ENCODE measurements at regions not wholly inside any gene's neighbourhood (a gene's known extent, or its start where the extent isn't known, plus 50 kb on each side); places are given as distances from the start of the nearest gene placed in this dataset.

GRCh38 chr7:145893925-145894535, 222.6 kb upstream of the CNTNAP2 start:
- no peak for DNase-seq
- intact Hi-C loops (cut with micrococcal nuclease): no loop called here
- Histone ChIP-seq H3K27me3 (ENCODE audit: low read depth) (no peaks in the 10 kb centered on the region), H3K4me3 (no peak overlapping the region), H3K4me1 (no peaks in the 10 kb centered on the region), H3K27ac (replicated peaks) (no peak overlapping the region), H3K9me3 (replicated peaks) (peaks cover 45% of the 10 kb centered on the region), H3K36me3 (no peaks in the 10 kb centered on the region)
- no peak for TF ChIP-seq CTCF (IDR thresholded peaks at IDR 0.05; ENCODE audit: borderline replicate concordance)

- intact Hi-C loops (cut with micrococcal nuclease): no loop called here
- H3K9me3 ChIP-seq (replicated peaks): peaks cover 15% of the 10 kb centered on the region
- H3K4me3 ChIP-seq: no peak overlapping the region
- no peaks in the 10 kb centered on the region for H3K4me1 ChIP-seq
- no peaks in the 10 kb centered on the region for H3K27me3 ChIP-seq (ENCODE audit: low read depth)
- DNase-seq: no peak
- no peak for TF ChIP-seq CTCF (IDR thresholded peaks at IDR 0.05; ENCODE audit: borderline replicate concordance)
- H3K36me3 ChIP-seq: no peaks in the 10 kb centered on the region
- H3K27ac ChIP-seq (replicated peaks): no peak overlapping the region
These were observed 231.7 kb upstream of the CNTNAP2 start for GRCh38 chr7:145884716-145885514.

- no peak for DNase-seq
- no peak overlapping the region for H3K27ac ChIP-seq (replicated peaks)
- intact Hi-C loops (cut with micrococcal nuclease): no loop called here
- H3K27me3 ChIP-seq (ENCODE audit: low read depth): no peaks in the 10 kb centered on the region
- H3K4me3 ChIP-seq: no peak overlapping the region
- H3K9me3 ChIP-seq (replicated peaks): peaks cover 17% of the 10 kb centered on the region
- no peaks in the 10 kb centered on the region for H3K36me3 ChIP-seq
- no peaks in the 10 kb centered on the region for H3K4me1 ChIP-seq
- TF ChIP-seq CTCF (IDR thresholded peaks at IDR 0.05; ENCODE audit: borderline replicate concordance): no peak
These were observed 240.2 kb upstream of the CNTNAP2 start for GRCh38 chr7:145876376-145876775.

GRCh38 chr7:145875267-145875666, 241.3 kb upstream of the CNTNAP2 start:
- DNase-seq: no peak
- H3K27me3 ChIP-seq (ENCODE audit: low read depth): no peaks in the 10 kb centered on the region
- H3K4me3 ChIP-seq: no peak overlapping the region
- no peak overlapping the region for H3K27ac ChIP-seq (replicated peaks)
- peaks cover 13% of the 10 kb centered on the region for H3K9me3 ChIP-seq (replicated peaks)
- no peak for TF ChIP-seq CTCF (IDR thresholded peaks at IDR 0.05; ENCODE audit: borderline replicate concordance)
- H3K36me3 ChIP-seq: no peaks in the 10 kb centered on the region
- intact Hi-C loops (cut with micrococcal nuclease): no loop called here
- no peaks in the 10 kb centered on the region for H3K4me1 ChIP-seq

- Histone ChIP-seq H3K27ac (replicated peaks) (no peak overlapping the region), H3K27me3 (ENCODE audit: low read depth) (no peaks in the 10 kb centered on the region), H3K9me3 (replicated peaks) (peaks cover 44% of the 10 kb centered on the region), H3K4me3 (no peak overlapping the region), H3K4me1 (no peaks in the 10 kb centered on the region), H3K36me3 (no peaks in the 10 kb centered on the region)
- no peak for DNase-seq
- intact Hi-C loops (cut with micrococcal nuclease): no loop called here
- TF ChIP-seq CTCF (IDR thresholded peaks at IDR 0.05; ENCODE audit: borderline replicate concordance): no peak
These were observed 247.7 kb upstream of the CNTNAP2 start for GRCh38 chr7:145868935-145869334.
